Spleen (tissue), 11 donors: ENCODE measurements at regions not wholly inside any gene's neighbourhood (a gene's known extent, or its start where the extent isn't known, plus 50 kb on each side); places are given as distances from the start of the nearest gene placed in this dataset.

Experiments used
- DNase-seq: peaks from one replicate; pipeline ENCODE4 v3.0.0-alpha.2; 2020
- H3K27ac ChIP-seq, 8 donors: fragments of 200-600 bp; sonication (generic) in 7 of 8; 1 replicate in 4 of 8; 2 replicates in 4 of 8; pipeline versions ENCODE4 v1.5.0 to v1.8.0; 2016 to 2021; ENCODE audit warnings: inconsistent platforms in 4 of 8, mild to moderate bottlenecking in 4 of 8, moderate library complexity in 1 of 8
- H3K27me3 ChIP-seq, 7 donors: fragments of 200-600 bp; sonication (generic) in 6 of 7; replicated peaks in 1 of 7; 1 replicate in 4 of 7; 2 replicates in 3 of 7; pipeline versions ENCODE4 v1.5.0 to v1.8.0; 2016 to 2021; ENCODE audit warnings: inconsistent platforms in 3 of 7, mild to moderate bottlenecking in 1 of 7
- H3K36me3 ChIP-seq, 6 donors: fragments of 200-600 bp; sonication (generic) in 5 of 6; 1 replicate in 4 of 6; 2 replicates in 2 of 6; pipeline versions ENCODE4 v1.5.0 to v1.8.0; 2016 to 2021; ENCODE audit warnings: inconsistent platforms in 2 of 6
- H3K4me1 ChIP-seq, 6 donors: fragments of 200-600 bp; sonication (generic) in 5 of 6; 1 replicate in 3 of 6; 2 replicates in 3 of 6; pipeline versions ENCODE4 v1.5.0 to v1.8.0; 2016 to 2021; ENCODE audit warnings: inconsistent platforms in 3 of 6
- H3K4me3 ChIP-seq, 8 donors: fragments of 200-600 bp; sonication (generic) in 7 of 8; 1 replicate in 4 of 8; 2 replicates in 4 of 8; pipeline versions ENCODE4 v1.5.0 to v1.8.0; 2016 to 2021; ENCODE audit warnings: inconsistent platforms in 4 of 8, mild to moderate bottlenecking in 4 of 8, moderate library complexity in 2 of 8
- H3K9me3 ChIP-seq, 8 donors: fragments of 200-600 bp; sonication (generic) in 7 of 8; 1 replicate in 4 of 8; 2 replicates in 4 of 8; pipeline versions ENCODE4 v1.5.0 to v1.8.0; 2016 to 2021; ENCODE audit warnings: inconsistent platforms in 4 of 8
- CTCF ChIP-seq, 11 experiments: fragments of 200-600 bp in 7 of 11; fragments of 450-650 bp in 4 of 11; sonication (generic) in 4 of 11; IDR thresholded peaks in 8 of 11; conservative IDR thresholded peaks in 3 of 11; 1 replicate in 7 of 11; 2 replicates in 4 of 11; pipeline versions ENCODE4 v1.4.0 to v1.8.0; 2016 to 2021; ENCODE audit warnings: antibody characterized with exemption in 11 of 11, inconsistent platforms in 4 of 11, mild to moderate bottlenecking in 1 of 11
- POLR2A ChIP-seq, 3 donors: fragments of 450-650 bp; IDR thresholded peaks; one replicate each; pipeline ENCODE4 v1.5.1; 2017; ENCODE audit warnings: antibody characterized with exemption in 3 of 3, mild to moderate bottlenecking in 1 of 3
- POLR2AphosphoS5 ChIP-seq, 3 donors: sonication (generic); formaldehyde crosslinking; IDR thresholded peaks; one replicate each; pipeline ENCODE4 v1.5.1; 2017; ENCODE audit warnings: antibody characterized with exemption in 3 of 3
- WGBS, 5 donors: extraction: QIAGEN DNeasy Blood & Tissue Kit in 3 of 5; methylation state at CpG; one replicate each; pipeline versions ENCODE4 v1.1.5 to v1.1.7; 2013 to 2018; 5-methylcytosine and 5-hydroxymethylcytosine counted together
- intact Hi-C: fragments of 100-400 bp; cut with DNase I; formaldehyde crosslinking; loops from one replicate; pipeline ENCODE4 v1.15.0; 2023; ENCODE audit warnings: low total_unique reads
- donor health status: healthy with polysubstance abuse.
- donor health status: DM: no; HTN: no; CAD: no; lungs with moderate emphysema.
- donor health status: DM: no; HTN: no; CAD: no.
- donor health status: Bipolar disorder and iron deficiency.
- donor health status: healthy.
- donor health status: DM: no; HTN: no; CAD: no.
- donor health status: DM: yes; HTN: yes; CAD: no.

- intact Hi-C loops, result no loop called here
- no peak for DNase-seq
- peaks cover 0 to 12% (median 0%) of the 10 kb centered on the region in 8 donors for H3K9me3 ChIP-seq
- H3K4me3 ChIP-seq, result no peak overlapping the region
- H3K36me3 ChIP-seq, result no peaks in the 10 kb centered on the region
- H3K27ac ChIP-seq, result no peak overlapping the region
- TF ChIP-seq POLR2A (IDR thresholded peaks at IDR 0.05) (no peak), CTCF (IDR thresholded peaks at IDR 0.05 in 8 of 11, conservative IDR thresholded peaks at IDR 0.05 in 3 of 11) (no peak), POLR2AphosphoS5 (IDR thresholded peaks at IDR 0.05) (no peak)
- no peaks in the 10 kb centered on the region for H3K4me1 ChIP-seq
- H3K27me3 ChIP-seq, result no peaks in the 10 kb centered on the region
- WGBS, 5 donors, result 70 to 87% (median 81%) methylated on average over 3 of the region's 3 CpGs
Measured at GRCh38 chr16:80065541-80065940, 465.0 kb upstream of the MAF start.

- H3K9me3 ChIP-seq, result no peaks in the 10 kb centered on the region
- H3K4me3 ChIP-seq, result no peak overlapping the region
- no peaks in the 10 kb centered on the region for H3K27me3 ChIP-seq
- H3K36me3 ChIP-seq, result no peaks in the 10 kb centered on the region
- TF ChIP-seq POLR2A (IDR thresholded peaks at IDR 0.05), result no peak
- TF ChIP-seq POLR2AphosphoS5 (IDR thresholded peaks at IDR 0.05), result no peak
- TF ChIP-seq CTCF (IDR thresholded peaks at IDR 0.05 in 8 of 11, conservative IDR thresholded peaks at IDR 0.05 in 3 of 11), result no peak
- WGBS, 5 donors, result 65 to 79% (median 68%) methylated on average over 4 of the region's 4 CpGs
- no peak for DNase-seq
- intact Hi-C loops, result no loop called here
- peak overlapping the region in 1 of 8 donors; percentile 5 for H3K27ac ChIP-seq
- H3K4me1 ChIP-seq, result no peaks in the 10 kb centered on the region
Measured at GRCh38 chr16:80063713-80064069, 463.2 kb upstream of the MAF start.

GRCh38 chr16:80063031-80063712 is 462.6 kb upstream of the MAF start:
- WGBS, 5 donors, result 74 to 89% (median 80%) methylated on average over 7 of the region's 7 CpGs
- Histone ChIP-seq H3K4me1 (no peaks in the 10 kb centered on the region), H3K27ac (peak overlapping the region in 1 of 8 donors; percentile 5)

GRCh38 chr16:80062361-80063030 is 462.0 kb upstream of the MAF start:
- intact Hi-C loops, result no loop called here
- Histone ChIP-seq H3K4me1 (no peaks in the 10 kb centered on the region), H3K9me3 (no peaks in the 10 kb centered on the region), H3K27ac (no peak overlapping the region), H3K4me3 (no peak overlapping the region), H3K36me3 (no peaks in the 10 kb centered on the region), H3K27me3 (no peaks in the 10 kb centered on the region)
- TF ChIP-seq POLR2A (IDR thresholded peaks at IDR 0.05), result no peak
- TF ChIP-seq POLR2AphosphoS5 (IDR thresholded peaks at IDR 0.05), result no peak
- TF ChIP-seq CTCF (IDR thresholded peaks at IDR 0.05 in 8 of 11, conservative IDR thresholded peaks at IDR 0.05 in 3 of 11), result no peak
- no peak for DNase-seq
- WGBS, 5 donors, result 90 to 97% (median 92%) methylated on average over 12 of the region's 12 CpGs

More at GRCh38 chr16:80063031-80063712, 462.6 kb upstream of the MAF start:
- no peaks in the 10 kb centered on the region for H3K9me3 ChIP-seq
- no peak for TF ChIP-seq POLR2AphosphoS5 (IDR thresholded peaks at IDR 0.05)
- no peak overlapping the region for H3K4me3 ChIP-seq
- DNase-seq, result no peak
- H3K36me3 ChIP-seq, result no peaks in the 10 kb centered on the region
- H3K27me3 ChIP-seq, result no peaks in the 10 kb centered on the region
- intact Hi-C loops, result no loop called here
